ENCODE measurements at regions not wholly inside any gene's neighbourhood (a gene's known extent, or its start where the extent isn't known, plus 50 kb on each side); places are given as distances from the start of the nearest gene placed in this dataset.

- WGBS, 2 donors: 77 to 79% methylated on average over 6 of the region's 6 CpGs
- Histone ChIP-seq H3K4me3 (ENCODE audit: low read depth in 1 of 2, low read length in 2 of 2) (no peak overlapping the region), H3K9me3 (ENCODE audit: control insufficient read depth in 2 of 2, insufficient read depth in 1 of 2, low read depth in 1 of 2, low read length in 1 of 2) (no peaks in the 10 kb centered on the region), H3K4me1 (ENCODE audit: control insufficient read depth in 2 of 2, insufficient read depth in 2 of 2, low read length in 1 of 2) (peaks cover under 1 to 2% of the 10 kb centered on the region in 2 donors), H3K36me3 (ENCODE audit: control insufficient read depth in 2 of 2, insufficient read depth in 2 of 2, low read length in 1 of 2) (no peaks in the 10 kb centered on the region), H3K27ac (ENCODE audit: low read depth in 2 of 2, low read length in 1 of 2) (no peak overlapping the region), H3K27me3 (ENCODE audit: control insufficient read depth in 1 of 2, insufficient read depth in 2 of 2, low read length in 2 of 2) (no peaks in the 10 kb centered on the region)
Measured at GRCh38 chr10:121085367-121085766, 234.2 kb downstream of the WDR11 start.

- no peak overlapping the region for H3K27ac ChIP-seq (ENCODE audit: low read depth in 2 of 2, low read length in 1 of 2)
- no peaks in the 10 kb centered on the region for H3K4me1 ChIP-seq (ENCODE audit: control insufficient read depth in 2 of 2, insufficient read depth in 2 of 2, low read length in 1 of 2)
- H3K27me3 ChIP-seq (ENCODE audit: control insufficient read depth in 1 of 2, insufficient read depth in 2 of 2, low read length in 2 of 2): no peaks in the 10 kb centered on the region
- no peaks in the 10 kb centered on the region for H3K36me3 ChIP-seq (ENCODE audit: control insufficient read depth in 2 of 2, insufficient read depth in 2 of 2, low read length in 1 of 2)
- WGBS, 2 donors: 76 to 83% methylated on average over 9 of the region's 9 CpGs
- no peak overlapping the region for H3K4me3 ChIP-seq (ENCODE audit: low read depth in 1 of 2, low read length in 2 of 2)
- no peaks in the 10 kb centered on the region for H3K9me3 ChIP-seq (ENCODE audit: control insufficient read depth in 2 of 2, insufficient read depth in 1 of 2, low read depth in 1 of 2, low read length in 1 of 2)
Measured at GRCh38 chr10:121087129-121087528, 236.0 kb downstream of the WDR11 start.

- Histone ChIP-seq H3K4me1 (ENCODE audit: control insufficient read depth in 2 of 2, insufficient read depth in 2 of 2, low read length in 1 of 2) (no peaks in the 10 kb centered on the region), H3K27ac (ENCODE audit: low read depth in 2 of 2, low read length in 1 of 2) (no peak overlapping the region), H3K36me3 (ENCODE audit: control insufficient read depth in 2 of 2, insufficient read depth in 2 of 2, low read length in 1 of 2) (no peaks in the 10 kb centered on the region), H3K4me3 (ENCODE audit: low read depth in 1 of 2, low read length in 2 of 2) (no peak overlapping the region), H3K9me3 (ENCODE audit: control insufficient read depth in 2 of 2, insufficient read depth in 1 of 2, low read depth in 1 of 2, low read length in 1 of 2) (no peaks in the 10 kb centered on the region), H3K27me3 (ENCODE audit: control insufficient read depth in 1 of 2, insufficient read depth in 2 of 2, low read length in 2 of 2) (no peaks in the 10 kb centered on the region)
- WGBS, 2 donors: 86 to 89% methylated on average over 4 of the region's 4 CpGs
Measured at GRCh38 chr10:121087688-121088087, 236.5 kb downstream of the WDR11 start.

- H3K27ac ChIP-seq (ENCODE audit: low read depth in 2 of 2, low read length in 1 of 2): no peak overlapping the region
- no peaks in the 10 kb centered on the region for H3K36me3 ChIP-seq (ENCODE audit: control insufficient read depth in 2 of 2, insufficient read depth in 2 of 2, low read length in 1 of 2)
- WGBS, 2 donors: 53 to 59% methylated on average over 6 of the region's 6 CpGs
- no peaks in the 10 kb centered on the region for H3K4me1 ChIP-seq (ENCODE audit: control insufficient read depth in 2 of 2, insufficient read depth in 2 of 2, low read length in 1 of 2)
- no peak overlapping the region for H3K4me3 ChIP-seq (ENCODE audit: low read depth in 1 of 2, low read length in 2 of 2)
- H3K9me3 ChIP-seq (ENCODE audit: control insufficient read depth in 2 of 2, insufficient read depth in 1 of 2, low read depth in 1 of 2, low read length in 1 of 2): no peaks in the 10 kb centered on the region
- H3K27me3 ChIP-seq (ENCODE audit: control insufficient read depth in 1 of 2, insufficient read depth in 2 of 2, low read length in 2 of 2): no peaks in the 10 kb centered on the region
Measured at GRCh38 chr10:121088524-121088923, 237.4 kb downstream of the WDR11 start.

- Histone ChIP-seq H3K27me3 (ENCODE audit: control insufficient read depth in 1 of 2, insufficient read depth in 2 of 2, low read length in 2 of 2) (no peaks in the 10 kb centered on the region), H3K9me3 (ENCODE audit: control insufficient read depth in 2 of 2, insufficient read depth in 1 of 2, low read depth in 1 of 2, low read length in 1 of 2) (no peaks in the 10 kb centered on the region), H3K27ac (ENCODE audit: low read depth in 2 of 2, low read length in 1 of 2) (no peak overlapping the region), H3K4me3 (ENCODE audit: low read depth in 1 of 2, low read length in 2 of 2) (no peak overlapping the region), H3K4me1 (ENCODE audit: control insufficient read depth in 2 of 2, insufficient read depth in 2 of 2, low read length in 1 of 2) (no peaks in the 10 kb centered on the region), H3K36me3 (ENCODE audit: control insufficient read depth in 2 of 2, insufficient read depth in 2 of 2, low read length in 1 of 2) (no peaks in the 10 kb centered on the region)
- 62 to 68% methylated on average over 3 of the region's 3 CpGs for WGBS, 2 donors
Measured at GRCh38 chr10:121089434-121089833, 238.3 kb downstream of the WDR11 start.

- H3K27me3 ChIP-seq (ENCODE audit: control insufficient read depth in 1 of 2, insufficient read depth in 2 of 2, low read length in 2 of 2): no peaks in the 10 kb centered on the region
- no peak overlapping the region for H3K4me3 ChIP-seq (ENCODE audit: low read depth in 1 of 2, low read length in 2 of 2)
- H3K4me1 ChIP-seq (ENCODE audit: control insufficient read depth in 2 of 2, insufficient read depth in 2 of 2, low read length in 1 of 2): no peaks in the 10 kb centered on the region
- H3K27ac ChIP-seq (ENCODE audit: low read depth in 2 of 2, low read length in 1 of 2): peak overlapping the region; percentile 80 to 82
- WGBS, 2 donors: 53 to 70% methylated on average over 5 of the region's 5 CpGs
- H3K9me3 ChIP-seq (ENCODE audit: control insufficient read depth in 2 of 2, insufficient read depth in 1 of 2, low read depth in 1 of 2, low read length in 1 of 2): no peaks in the 10 kb centered on the region
- H3K36me3 ChIP-seq (ENCODE audit: control insufficient read depth in 2 of 2, insufficient read depth in 2 of 2, low read length in 1 of 2): no peaks in the 10 kb centered on the region
Measured at GRCh38 chr10:121091961-121092719, 241.0 kb downstream of the WDR11 start.

GRCh38 chr10:121092720-121093095 is 241.5 kb downstream of the WDR11 start:
- H3K27me3 ChIP-seq (ENCODE audit: control insufficient read depth in 1 of 2, insufficient read depth in 2 of 2, low read length in 2 of 2): no peaks in the 10 kb centered on the region
- no peak overlapping the region for H3K4me3 ChIP-seq (ENCODE audit: low read depth in 1 of 2, low read length in 2 of 2)
- H3K36me3 ChIP-seq (ENCODE audit: control insufficient read depth in 2 of 2, insufficient read depth in 2 of 2, low read length in 1 of 2): no peaks in the 10 kb centered on the region
- peak overlapping the region; percentile 80 to 82 for H3K27ac ChIP-seq (ENCODE audit: low read depth in 2 of 2, low read length in 1 of 2)
- 43 to 60% methylated on average over 1 of the region's 1 CpG for WGBS, 2 donors
- H3K4me1 ChIP-seq (ENCODE audit: control insufficient read depth in 2 of 2, insufficient read depth in 2 of 2, low read length in 1 of 2): no peaks in the 10 kb centered on the region
- no peaks in the 10 kb centered on the region for H3K9me3 ChIP-seq (ENCODE audit: control insufficient read depth in 2 of 2, insufficient read depth in 1 of 2, low read depth in 1 of 2, low read length in 1 of 2)

GRCh38 chr10:121096617-121097431 is 245.7 kb downstream of the WDR11 start:
- Histone ChIP-seq H3K4me1 (ENCODE audit: control insufficient read depth in 2 of 2, insufficient read depth in 2 of 2, low read length in 1 of 2) (no peaks in the 10 kb centered on the region), H3K36me3 (ENCODE audit: control insufficient read depth in 2 of 2, insufficient read depth in 2 of 2, low read length in 1 of 2) (no peaks in the 10 kb centered on the region), H3K4me3 (ENCODE audit: low read depth in 1 of 2, low read length in 2 of 2) (no peak overlapping the region), H3K27ac (ENCODE audit: low read depth in 2 of 2, low read length in 1 of 2) (no peak overlapping the region), H3K27me3 (ENCODE audit: control insufficient read depth in 1 of 2, insufficient read depth in 2 of 2, low read length in 2 of 2) (no peaks in the 10 kb centered on the region), H3K9me3 (ENCODE audit: control insufficient read depth in 2 of 2, insufficient read depth in 1 of 2, low read depth in 1 of 2, low read length in 1 of 2) (no peaks in the 10 kb centered on the region)
- WGBS, 2 donors: 73 to 74% methylated on average over 8 of the region's 8 CpGs

GRCh38 chr10:121098211-121098610 is 247.0 kb downstream of the WDR11 start:
- H3K27ac ChIP-seq (ENCODE audit: low read depth in 2 of 2, low read length in 1 of 2): no peak overlapping the region
- no peak overlapping the region for H3K4me3 ChIP-seq (ENCODE audit: low read depth in 1 of 2, low read length in 2 of 2)
- 59 to 62% methylated on average over 3 of the region's 3 CpGs for WGBS, 2 donors
- H3K9me3 ChIP-seq (ENCODE audit: control insufficient read depth in 2 of 2, insufficient read depth in 1 of 2, low read depth in 1 of 2, low read length in 1 of 2): no peaks in the 10 kb centered on the region
- H3K4me1 ChIP-seq (ENCODE audit: control insufficient read depth in 2 of 2, insufficient read depth in 2 of 2, low read length in 1 of 2): no peaks in the 10 kb centered on the region
- H3K36me3 ChIP-seq (ENCODE audit: control insufficient read depth in 2 of 2, insufficient read depth in 2 of 2, low read length in 1 of 2): no peaks in the 10 kb centered on the region
- H3K27me3 ChIP-seq (ENCODE audit: control insufficient read depth in 1 of 2, insufficient read depth in 2 of 2, low read length in 2 of 2): no peaks in the 10 kb centered on the region

All from esophagus (tissue), 2 donors.